HG03378 (cell line): ENCODE measurements at regions not wholly inside any gene's neighbourhood (a gene's known extent, or its start where the extent isn't known, plus 50 kb on each side); places are given as distances from the start of the nearest gene placed in this dataset.

Experiments used
- ATAC-seq: cut with Tn5 transposase; IDR thresholded peaks from one replicate; pipeline ENCODE4 v1.9.1; 2021; ENCODE audit warnings: mild to moderate bottlenecking, moderate library complexity; ENCODE audit not compliant: unreplicated experiment

DNA sequence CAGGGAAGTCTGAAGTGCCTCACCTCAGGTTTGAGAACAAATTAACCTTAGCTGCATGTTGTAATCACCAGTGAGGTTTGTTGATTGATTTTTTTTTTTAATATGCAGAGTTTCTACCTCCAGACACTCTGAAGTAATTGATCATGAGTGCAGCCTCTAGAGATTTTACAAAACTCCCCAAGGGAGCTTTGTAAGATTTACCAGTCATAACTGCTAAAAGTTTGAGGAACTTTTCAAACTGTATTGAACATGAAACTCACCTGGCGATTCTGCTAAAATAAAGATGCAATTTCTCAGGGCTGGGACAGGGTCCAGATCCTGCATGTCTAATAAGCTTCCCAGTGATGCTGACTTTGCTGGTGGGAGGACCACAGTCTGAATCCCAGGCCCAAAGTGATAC is 339.6 kb upstream of the DCC start:
- no peak for ATAC-seq

DNA sequence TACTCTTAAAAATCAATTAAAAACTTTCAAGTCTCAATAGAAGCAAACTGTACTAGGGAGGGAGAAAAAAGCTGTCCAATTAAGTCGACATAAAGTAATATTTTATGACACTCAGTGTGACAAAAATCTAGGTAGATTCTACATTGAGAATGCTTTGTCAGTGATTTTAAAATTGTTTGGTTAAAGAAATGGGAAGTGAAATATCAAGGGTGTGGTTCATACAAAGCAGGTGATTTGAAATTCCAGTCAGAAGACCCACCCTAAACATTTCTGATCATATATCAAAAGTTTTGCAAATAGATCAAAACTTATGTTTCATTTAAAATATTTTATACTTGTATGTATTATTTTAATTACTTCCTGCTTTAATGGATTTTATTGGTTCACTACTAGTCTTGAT is 338.9 kb upstream of the DCC start:
- ATAC-seq = no peak

DNA sequence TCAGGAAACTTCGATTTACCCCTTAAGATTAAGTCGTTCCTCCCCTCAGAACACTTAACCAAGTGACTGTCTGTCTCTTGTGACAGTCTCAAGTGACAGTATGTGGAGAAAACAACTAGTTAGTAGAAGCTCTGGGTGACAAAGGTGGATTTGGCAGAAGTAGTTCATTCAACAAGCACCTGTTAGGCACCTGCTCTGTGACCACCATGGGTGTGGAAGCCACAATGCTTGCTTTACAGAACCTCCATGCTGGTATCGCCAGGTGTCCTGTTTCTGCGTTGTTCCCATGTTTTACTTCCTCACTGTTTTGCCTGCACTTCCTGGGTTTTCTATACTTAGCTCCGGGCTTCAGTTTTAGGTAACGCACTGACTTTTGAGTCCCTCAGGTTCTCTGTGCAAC is 337.4 kb upstream of the DCC start:
- ATAC-seq = no peak

DNA sequence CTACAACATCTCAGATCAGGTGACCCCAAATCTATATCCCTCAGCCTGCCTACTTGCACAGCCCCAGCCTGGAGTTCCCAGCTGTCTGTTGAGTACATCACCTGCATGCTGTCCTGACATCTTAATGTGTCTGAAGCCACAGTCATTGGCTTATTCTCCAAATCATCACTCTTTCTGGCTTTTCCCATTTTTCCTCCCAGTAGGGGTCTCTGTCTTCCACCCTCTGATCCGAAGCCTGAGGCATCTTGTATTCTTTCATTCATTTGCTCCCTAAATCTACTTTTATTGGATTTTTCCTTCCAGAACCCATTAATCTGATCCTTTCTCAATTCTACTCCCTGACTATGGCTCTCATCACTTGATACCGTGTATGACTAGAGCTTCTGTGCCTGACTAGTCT is 332.9 kb upstream of the DCC start:
- ATAC-seq = no peak

DNA sequence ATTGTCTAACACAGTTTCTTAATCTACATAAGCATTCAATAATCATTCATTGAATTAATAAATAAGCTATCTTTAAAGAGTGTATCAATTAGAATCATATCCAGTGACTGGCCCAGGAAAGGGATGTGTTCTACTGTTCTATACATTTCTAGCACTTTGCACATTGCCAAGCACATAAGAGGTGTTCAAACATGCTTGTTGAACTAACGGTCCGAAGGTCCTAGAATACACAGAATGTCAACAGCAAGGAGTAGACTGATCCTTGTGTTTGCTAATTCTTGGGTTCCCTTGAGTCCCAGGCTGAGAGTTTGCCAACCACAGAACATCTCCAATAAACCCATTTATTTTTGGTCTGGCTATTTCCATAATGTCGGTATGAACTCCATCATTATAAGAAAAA is 331.7 kb upstream of the DCC start:
- ATAC-seq = no peak

DNA sequence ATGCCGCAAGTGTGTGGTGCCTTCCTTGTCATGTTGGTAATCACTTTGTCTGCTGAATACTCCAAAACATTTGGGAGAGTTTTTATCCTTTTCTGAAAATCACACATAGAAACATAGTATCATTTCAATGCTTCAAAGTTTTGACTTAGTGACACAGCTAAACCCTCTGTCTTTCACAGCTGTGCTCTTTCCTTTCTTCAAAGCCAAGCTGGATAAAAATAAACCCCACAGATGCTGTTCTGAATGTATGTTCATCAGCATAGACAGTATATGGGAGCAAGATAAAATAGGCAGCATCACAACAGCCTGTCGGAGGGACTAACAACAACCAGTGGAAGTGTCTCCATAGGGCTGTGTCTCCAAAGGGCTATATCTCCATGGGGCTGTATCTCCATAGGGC is 331.3 kb upstream of the DCC start:
- ATAC-seq = no peak

DNA sequence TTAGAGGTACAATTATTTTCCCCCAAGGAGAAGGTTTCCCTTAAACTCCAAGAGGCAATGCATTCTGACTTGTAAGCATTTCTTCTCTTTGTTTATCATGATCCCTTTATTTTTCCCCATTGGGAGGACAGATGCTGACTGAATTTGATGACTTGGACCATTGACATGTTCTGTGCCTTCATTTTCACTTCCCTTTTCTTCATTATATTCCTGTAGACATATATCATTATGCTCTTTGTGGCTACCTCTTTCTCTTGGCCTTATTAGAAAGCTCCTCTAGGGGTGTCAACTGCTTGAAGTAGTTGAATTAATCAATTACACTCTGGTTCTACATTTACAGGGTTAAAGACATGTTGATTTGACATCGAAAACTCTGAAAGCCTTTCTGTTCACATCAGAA is 330.0 kb upstream of the DCC start:
- ATAC-seq = no peak

DNA sequence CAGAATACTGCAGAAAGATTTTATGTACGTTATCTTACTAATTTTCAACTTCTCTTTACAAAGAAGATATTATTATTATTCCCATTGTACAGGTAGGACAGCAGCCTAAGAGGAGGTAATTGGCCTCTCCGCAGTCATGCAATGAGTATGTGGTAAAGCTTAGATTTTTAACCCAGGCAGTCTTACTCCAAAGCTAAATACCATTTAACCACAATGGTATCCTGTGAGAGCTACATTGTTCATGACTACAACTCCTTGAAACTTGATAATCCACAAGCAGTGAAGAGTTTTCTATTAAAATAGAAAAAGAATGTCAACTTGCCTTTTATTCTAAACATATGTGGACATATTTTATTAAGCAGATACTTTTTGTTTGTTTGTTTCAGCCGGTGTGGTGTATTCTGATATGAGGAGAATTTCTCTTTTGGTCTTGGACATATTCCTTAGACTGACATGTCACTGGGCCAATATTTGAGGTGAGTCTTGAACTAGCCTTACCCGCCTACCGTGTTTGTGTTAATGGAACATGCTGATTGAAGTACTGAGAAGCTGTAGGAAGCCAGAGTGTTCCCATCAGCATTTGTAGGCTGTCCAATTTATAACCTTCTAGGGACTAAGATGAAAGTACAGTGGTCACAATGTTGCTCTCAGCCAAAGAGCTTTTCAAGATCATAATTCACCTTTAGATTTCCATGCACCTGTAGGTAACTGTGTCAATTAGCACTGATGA is 293.9 kb upstream of the DCC start:
- no peak for ATAC-seq

DNA sequence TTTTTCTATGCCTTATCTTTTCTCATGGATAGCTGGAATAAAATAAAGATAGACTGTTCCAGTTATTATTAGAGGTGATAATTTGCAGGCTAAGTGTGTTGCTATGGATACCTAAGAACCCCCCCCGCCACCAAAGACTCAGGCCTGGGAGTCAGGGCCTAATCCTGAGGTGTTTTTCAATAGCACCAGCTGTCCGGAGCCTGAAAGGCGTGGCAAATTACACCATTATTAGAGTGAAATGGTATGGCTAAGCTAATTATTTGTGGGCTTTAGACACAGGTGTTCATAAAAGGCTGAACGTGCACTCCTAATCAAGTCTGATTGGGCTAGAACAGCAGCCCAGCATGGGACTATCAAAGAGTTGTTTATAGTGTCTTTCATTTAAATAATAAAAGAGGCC is 293.2 kb upstream of the DCC start:
- ATAC-seq = no peak

DNA sequence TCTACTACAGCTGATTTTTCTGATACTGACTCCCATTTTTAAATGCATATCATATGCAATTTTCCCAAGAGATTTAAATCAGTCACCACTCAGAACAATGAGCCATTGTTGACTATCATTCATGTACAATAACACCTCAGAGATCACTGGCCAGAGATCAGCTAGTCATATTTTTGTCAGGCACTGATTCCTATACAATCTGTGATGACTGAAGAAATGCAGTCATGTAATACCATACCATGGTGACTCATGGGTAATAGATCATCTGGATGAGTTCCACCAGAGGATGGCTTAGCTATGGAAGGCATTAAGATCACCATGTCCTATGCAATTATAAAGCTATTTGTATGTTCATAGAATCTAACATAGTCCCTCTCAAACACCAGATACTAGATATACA is 285.7 kb upstream of the DCC start:
- no peak for ATAC-seq

DNA sequence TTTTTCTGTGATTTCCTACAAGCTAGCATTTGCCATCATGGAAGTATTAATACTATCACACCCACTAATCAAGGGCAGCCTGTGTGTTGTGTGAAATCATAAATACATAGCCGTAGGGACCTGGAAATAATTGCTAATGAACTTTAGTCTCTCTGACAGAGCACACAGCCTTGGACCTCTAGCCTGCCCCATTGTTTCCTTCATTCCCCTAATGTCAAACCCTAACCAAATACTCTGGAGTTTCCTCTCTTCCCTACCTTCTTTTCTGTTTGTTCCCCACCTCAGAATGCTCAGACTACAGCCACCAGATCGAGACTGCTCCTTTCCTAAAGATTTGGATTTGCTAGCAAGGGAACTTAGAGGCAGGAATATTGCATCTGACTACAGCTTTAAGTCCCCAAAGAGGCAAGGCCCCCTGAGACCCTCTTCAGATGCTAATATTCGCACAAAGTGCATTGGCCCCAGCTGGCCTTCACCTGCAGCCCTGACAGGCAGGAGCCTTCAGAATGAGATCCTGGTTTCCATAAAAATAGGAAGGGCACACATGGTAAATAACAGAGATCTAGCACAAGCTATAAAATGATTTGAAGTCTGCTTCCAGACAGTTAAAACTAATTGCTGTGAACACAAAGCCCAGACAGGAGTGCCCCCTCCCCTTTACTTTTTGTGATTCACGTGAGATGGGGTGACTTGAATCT is 279.2 kb upstream of the DCC start:
- ATAC-seq = no peak

DNA sequence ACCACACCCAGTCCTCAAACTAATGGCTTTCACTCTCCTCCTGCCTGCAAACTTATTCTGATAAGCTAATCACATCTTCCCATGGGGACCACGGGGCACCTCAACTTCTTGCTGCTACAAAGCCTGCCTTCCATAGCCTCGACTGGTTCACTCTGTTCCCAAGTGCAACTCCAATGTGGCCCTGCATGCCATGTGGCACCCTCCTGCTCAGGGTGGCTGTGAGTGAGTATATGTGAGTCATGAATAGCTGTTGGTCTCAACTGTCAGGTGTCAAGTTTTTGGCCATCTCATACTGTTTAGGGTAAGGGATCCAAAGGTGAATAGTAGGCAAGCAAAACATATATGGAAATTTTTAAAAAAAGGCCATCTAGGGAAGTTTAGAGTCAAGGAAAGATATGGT is 276.1 kb upstream of the DCC start:
- ATAC-seq = no peak

DNA sequence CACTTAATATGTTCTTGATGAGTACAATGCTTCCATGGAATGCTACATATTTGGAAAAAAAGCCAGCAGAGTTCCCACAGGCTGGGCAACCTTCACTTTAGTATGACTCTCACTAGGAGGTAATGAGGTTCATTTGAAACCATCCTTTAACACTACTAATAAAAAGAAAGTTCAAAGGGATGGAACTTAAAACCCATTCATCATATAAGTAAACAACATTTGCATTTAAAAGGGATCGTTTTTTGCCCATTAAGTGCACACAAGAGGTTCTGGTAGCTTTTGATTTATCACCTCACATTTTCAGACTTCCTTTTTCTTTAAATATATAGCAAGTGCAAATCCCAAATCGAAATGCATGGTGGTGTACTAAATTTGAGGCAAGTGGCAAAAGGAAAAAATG is 270.8 kb upstream of the DCC start:
- ATAC-seq = no peak

DNA sequence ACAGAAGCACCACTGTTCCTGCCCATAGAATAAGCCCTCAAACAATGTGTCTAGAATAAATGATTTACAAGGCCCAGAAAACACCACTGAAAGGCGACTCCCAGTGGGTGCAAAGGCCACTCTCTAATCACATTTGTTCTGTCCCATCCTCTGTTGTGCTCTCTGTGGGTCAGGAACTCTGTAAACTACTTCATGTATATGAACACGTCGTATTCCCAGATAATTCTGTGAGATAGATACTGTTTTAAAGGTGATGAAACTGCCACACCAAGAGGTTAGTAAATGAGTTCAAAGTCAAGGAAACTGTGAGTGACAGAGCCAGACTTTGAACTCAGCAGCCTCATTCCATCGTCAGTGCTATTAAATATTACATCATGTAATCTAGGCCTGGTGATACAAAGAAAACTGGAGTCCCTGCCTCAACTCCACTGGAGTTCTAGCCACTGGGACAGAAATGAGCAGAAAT is 269.7 kb upstream of the DCC start:
- no peak for ATAC-seq

DNA sequence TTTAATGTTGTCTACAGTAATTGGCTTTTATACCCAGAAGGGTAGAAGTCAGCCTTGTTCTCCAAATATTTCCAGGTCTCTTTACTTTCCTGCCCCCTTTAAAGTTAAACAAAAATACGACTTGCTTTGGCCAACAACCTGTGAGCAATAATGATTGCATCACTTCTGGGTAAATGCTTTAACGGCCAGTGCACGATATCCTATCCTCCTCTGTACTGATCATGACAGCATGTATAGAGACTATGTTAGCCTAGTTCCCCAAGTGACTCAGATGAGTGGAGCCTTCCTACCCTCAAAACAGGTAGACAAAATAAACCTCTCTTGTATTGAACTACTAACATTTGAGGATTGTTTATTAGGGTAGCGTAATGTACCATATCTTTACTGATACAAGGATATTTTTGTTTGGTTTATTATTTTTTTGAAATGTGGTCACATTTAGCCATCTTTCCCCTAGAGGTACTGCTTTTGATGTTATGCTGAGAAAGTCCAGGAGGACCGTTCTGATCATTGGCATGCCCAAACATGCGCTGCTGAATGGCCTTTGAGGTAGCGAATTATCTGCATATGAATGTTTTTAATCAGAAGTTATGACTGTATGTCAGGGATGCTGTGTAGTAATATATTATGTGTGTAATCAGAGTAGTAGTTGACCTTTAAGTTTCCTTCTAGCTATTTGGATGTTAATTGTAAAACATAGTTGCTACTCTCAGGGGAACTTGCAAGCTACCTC is 262.6 kb upstream of the DCC start:
- no peak for ATAC-seq

DNA sequence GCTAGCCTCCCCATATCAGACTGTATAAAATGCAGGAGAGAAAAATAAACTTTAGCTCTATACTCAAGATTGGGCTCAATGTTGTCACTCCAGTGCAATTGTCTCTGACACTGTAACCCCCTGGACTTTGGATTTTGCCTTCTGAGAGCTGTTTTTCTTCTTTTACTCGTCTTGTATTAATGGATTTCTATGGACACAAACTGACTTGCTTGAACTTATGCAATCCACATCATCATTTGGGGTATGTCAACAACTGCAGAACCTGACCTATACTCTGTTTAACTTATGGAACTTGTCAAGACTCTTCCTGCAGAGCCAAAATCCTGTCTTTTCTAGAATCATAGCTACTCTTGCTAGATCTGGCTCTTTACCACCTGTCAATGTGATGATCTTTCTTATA is 257.8 kb upstream of the DCC start:
- ATAC-seq = no peak

DNA sequence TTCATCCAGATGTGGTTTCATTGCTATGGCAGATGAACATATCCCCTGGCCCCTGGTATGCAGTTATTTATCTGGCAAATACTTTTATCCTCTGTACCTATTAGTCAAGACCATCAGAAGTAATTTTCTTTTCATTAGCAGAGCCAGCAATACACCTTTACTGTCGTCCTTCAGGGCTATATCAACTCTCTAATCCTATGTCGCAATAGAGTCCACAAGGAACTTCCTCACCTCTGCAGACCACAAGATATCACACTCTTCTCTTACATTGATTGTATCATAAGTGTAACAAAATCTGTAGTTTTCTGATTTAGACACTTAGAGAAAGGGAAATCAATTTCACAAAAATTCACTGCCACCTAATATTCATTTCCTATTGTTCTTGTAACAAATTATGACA is 252.9 kb upstream of the DCC start:
- no peak for ATAC-seq

DNA sequence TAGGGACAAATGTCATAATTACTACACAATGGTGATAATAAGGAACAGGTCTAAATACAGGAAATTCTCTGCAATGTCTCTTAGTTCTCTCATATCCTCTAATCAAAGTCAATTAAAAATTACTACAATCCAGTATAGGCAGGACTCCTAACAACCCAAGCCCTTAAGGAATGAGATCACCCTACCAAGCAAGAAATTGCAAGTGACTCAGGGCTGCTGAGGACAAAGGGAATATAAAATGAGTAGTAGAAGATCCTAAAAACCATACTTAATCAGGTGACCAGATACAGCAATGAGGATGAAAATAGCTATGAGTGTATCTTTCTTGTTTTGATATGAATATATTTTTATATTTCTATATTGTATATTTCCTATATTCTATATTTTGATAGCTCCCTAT is 250.0 kb upstream of the DCC start:
- ATAC-seq = no peak

DNA sequence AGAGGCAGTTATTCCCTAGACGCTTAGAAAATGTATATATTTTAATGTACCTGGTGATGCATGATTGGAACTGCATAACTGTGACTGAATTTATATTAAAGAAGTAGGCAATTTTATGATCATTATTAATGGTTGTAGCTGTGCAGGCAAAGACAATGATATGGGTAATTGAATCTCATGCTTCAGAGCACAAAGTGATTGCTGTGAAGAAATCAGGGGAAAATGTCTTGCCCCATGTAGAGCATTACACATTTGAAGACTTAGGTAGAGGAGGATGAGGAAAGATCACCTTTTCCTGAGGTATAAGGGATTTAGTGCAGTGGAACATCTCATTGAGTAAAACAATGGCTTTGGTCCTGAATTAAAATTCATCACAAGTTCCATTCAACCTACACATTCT is 246.8 kb upstream of the DCC start:
- ATAC-seq = no peak

DNA sequence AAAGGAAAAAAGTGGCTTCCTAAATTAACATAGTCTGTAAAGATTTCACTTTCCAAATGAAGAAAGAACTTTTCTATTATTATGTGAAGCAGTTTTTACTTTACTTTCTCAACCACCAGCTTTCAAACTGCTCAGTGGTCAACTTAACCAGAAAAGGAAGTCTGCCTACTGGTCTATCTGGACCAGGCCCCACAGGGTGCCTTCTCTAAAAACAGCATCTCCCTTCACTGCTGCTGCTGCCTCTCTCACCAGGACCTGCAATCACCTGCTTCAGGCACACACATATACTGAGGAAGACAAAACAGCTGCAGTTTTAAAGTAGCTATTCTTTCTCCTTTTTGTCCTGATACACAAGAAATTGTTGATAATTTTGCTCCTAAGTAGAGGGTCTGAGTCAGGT is 221.3 kb upstream of the DCC start:
- ATAC-seq = no peak

DNA sequence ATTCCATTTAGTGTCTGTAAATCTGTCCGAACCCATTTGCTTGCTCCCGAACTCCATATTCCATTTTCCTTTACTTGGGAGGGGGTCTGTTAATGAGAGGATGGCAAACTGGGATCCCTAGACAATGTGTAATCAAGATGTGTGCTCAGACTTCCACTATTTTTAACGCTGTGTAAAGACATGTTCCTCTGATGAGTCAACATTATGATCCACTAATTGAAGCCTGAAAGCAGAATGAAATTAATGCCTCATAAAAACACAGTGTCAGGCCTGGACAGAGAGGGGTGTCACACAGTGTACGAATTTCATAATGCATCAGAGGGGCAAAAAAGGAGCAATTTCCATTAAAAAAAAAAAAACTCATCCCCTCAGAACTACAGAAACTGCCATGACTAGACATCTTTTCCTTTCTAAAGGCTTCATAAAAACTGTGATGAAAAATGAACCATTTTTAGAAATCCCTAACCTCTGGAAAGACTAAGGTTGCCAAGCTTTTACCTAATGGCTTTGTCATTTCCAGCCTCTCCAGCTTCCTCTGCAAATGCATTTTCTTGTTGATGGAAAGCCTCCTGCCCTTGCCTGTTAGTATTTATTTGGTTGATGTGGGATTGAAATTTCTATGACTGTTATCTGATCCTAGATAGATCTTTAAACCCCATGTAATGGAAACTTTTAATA is 209.2 kb upstream of the DCC start:
- no peak for ATAC-seq

DNA sequence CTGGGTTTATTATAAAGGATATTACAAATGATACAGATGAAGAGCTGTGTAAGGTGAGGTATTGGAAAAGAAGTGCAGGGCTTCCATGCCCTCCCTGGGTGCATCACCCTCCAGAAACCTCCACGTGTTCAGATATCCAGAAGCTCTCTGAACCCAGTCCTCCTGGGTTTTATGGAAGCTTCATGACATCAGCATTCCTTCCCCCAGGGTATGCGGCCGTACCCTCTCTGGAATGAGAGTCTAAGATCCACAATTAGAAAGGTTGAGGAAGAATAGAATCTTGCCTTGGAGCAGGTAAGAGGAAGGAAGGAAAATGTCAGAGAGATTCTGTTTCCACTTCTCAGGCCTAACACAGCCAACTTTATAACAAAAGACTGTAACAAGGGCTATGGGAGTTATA is 208.2 kb upstream of the DCC start:
- no peak for ATAC-seq
